GM18508 (cell line): ENCODE measurements at regions not wholly inside any gene's neighbourhood (a gene's known extent, or its start where the extent isn't known, plus 50 kb on each side); places are given as distances from the start of the nearest gene placed in this dataset.
"Not testable (repeated sequence)": the region's sequence is repeated elsewhere in the genome, so short reads cannot be mapped to it uniquely, and the experiment has no call there.

ENCODE experiments used
- ATAC-seq: cut with Tn5 transposase; IDR thresholded peaks from one replicate; pipeline ENCODE4 v1.9.1; 2021; ENCODE audit warnings: moderate number of reproducible peaks; ENCODE audit not compliant: insufficient read depth, unreplicated experiment

DNA sequence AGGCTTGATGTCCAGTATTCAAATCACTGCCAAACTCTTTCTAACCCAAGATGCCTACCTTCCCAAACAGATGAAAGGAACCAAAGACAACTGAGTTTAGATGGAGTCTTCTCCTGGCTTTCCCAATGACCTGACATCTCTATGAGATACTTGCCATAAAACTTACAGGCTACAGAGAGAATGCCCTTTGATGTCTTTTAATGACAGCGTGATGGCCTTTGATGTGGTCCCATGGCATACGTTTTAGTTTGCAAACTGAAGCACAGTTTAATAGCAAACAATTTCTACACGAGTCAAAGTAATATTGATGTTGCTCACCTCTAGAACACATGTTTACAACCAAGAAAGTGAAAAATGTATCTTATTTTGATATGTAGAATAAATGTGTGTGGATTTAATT, 73.2 kb downstream of the ZIC4 start:
- no peak for ATAC-seq

DNA sequence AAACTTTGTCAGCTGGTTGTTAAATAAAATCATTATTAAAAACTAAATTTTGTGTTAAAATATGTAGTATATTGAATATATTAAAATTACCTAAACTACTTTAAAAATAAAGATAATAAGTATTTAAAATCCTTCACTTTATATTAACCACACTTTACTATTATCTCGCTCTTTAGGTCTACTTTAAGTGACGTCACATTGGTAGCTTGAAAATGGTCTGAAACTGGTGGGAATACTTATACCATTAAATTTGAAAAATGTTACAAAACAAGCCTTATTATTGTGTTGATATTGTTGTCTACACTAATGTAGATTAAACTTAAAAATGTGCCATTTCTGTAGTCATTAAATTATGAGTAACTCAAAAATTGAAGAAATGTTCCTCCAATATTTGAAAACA, 77.6 kb downstream of the ZIC4 start:
- ATAC-seq: no peak

- no peak for ATAC-seq
These were observed 82.0 kb downstream of the ZIC4 start for GRCh38 chr3:147324356-147324755.

- no peak for ATAC-seq
These were observed 87.4 kb downstream of the ZIC4 start for GRCh38 chr3:147318900-147319299.

GRCh38 chr3:147317080-147317479, 89.3 kb downstream of the ZIC4 start:
- ATAC-seq: not testable (repeated sequence)

- ATAC-seq: no peak
These were observed 92.8 kb downstream of the ZIC4 start for GRCh38 chr3:147313513-147313912.

- ATAC-seq: no peak
These were observed 93.5 kb downstream of the ZIC4 start for GRCh38 chr3:147312786-147313280.

GRCh38 chr3:147311716-147312115, 94.6 kb downstream of the ZIC4 start:
- ATAC-seq: no peak

- no peak for ATAC-seq
These were observed 100.7 kb downstream of the ZIC4 start for GRCh38 chr3:147305533-147306250.

- no peak for ATAC-seq
These were observed 101.6 kb downstream of the ZIC4 start for GRCh38 chr3:147304756-147305155.

DNA sequence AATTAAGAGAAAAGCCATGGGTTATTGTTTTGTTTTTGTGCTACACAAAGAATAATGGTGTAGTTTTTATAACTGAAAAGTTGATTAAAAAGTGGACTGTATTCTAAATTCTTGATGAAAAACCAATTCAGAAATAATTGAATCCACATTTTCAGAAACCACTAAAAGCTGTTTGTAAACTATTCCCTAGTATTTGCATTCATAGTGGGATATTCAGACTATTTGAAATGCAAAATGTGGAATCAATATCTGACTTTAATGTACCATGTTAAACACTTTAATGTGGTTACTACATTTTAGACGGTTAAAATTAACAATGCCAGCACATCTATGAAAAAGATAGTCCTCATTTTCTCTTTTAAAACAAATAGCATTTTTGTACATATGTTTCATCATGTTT, 104.6 kb downstream of the ZIC4 start:
- no peak for ATAC-seq

GRCh38 chr3:147299656-147300055, 106.7 kb downstream of the ZIC4 start:
- ATAC-seq: no peak

- ATAC-seq: no peak
These were observed 107.8 kb downstream of the ZIC4 start for GRCh38 chr3:147298511-147298982.

GRCh38 chr3:147297761-147298350, 108.5 kb downstream of the ZIC4 start:
- ATAC-seq: no peak

DNA sequence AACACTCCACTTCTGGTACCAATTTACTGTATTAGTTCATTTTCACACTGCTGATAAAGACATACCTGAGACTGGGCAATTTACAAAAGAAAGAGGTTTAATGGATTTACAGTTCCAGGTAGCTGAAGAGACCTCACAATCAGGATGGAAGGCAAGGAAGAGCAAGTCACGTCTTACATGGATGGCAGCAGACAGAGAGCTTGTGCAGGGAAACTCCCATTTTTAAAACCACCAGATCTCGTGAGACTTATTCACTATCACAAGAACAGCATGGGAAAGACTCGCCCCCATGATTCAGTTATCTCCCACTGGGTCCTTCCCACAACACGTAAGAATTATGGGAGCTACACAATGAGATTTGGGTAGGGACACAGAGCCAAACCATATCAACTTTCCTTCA, 119.0 kb downstream of the ZIC4 start:
- not testable (repeated sequence) for ATAC-seq

- ATAC-seq: no peak
These were observed 136.4 kb downstream of the ZIC4 start for GRCh38 chr3:147269907-147270306.

- ATAC-seq: no peak
These were observed 138.9 kb downstream of the ZIC4 start for GRCh38 chr3:147267434-147267833.

- no peak for ATAC-seq
These were observed 148.4 kb downstream of the ZIC4 start for GRCh38 chr3:147257944-147258343.

DNA sequence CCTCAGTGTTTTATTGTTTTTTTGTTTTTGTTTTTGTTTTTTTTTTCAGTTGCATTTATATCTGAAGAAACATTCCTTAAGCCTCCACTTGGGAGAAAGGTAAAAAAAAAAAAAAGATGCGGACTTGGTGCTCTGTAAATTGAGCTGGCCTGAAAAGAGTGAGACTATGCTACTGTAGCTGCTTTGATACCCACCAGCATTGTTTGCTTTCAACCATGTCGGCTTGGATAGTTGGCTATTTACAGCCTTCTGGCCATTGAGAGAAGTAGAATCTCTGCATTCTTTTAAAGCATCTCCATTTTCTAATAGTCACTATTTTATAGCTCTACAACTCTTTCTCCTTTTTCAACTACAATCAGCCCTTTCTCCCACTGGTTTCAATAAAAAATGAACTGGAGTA, 149.6 kb downstream of the ZIC4 start:
- no peak for ATAC-seq

DNA sequence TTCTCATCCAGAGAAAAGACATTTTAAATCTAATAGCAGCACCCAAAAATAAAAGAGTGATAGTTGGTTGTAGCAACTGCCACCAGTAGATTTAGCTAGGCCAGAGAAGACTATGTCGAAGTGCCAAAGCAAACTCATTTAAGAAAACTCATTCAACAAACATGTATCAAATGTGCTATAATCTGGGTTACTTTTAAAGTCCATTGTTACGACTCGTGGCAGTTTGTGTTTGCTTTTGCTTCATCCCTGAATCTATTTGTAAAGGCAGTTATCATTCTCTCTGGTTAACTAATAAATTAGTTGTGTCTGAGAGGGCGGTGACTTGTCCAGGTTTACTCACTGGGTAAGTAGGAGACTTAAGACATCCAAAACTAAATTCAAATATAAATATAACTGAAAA, 159.4 kb downstream of the ZIC4 start:
- ATAC-seq: no peak

DNA sequence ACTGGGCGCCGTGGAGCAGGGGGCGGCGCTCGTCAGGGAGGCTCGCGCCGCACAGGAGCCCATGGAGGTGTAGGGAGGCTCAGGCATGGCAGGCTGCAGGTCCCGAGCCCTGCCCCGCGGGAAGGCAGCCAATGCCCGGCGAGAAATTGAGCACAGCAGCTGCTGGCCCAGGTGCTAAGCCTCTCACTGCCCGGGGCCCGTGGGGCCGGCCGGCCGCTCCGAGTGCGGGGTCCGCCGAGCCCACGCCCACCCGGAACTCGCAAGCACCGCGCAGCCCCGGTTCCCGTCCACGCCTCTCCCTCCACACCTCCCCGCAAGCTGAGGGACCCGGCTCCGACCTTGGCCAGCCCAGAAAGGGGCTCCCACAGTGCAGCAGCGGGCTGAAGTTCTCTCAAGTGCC, 160.7 kb downstream of the ZIC4 start:
- ATAC-seq: not testable (repeated sequence)

DNA sequence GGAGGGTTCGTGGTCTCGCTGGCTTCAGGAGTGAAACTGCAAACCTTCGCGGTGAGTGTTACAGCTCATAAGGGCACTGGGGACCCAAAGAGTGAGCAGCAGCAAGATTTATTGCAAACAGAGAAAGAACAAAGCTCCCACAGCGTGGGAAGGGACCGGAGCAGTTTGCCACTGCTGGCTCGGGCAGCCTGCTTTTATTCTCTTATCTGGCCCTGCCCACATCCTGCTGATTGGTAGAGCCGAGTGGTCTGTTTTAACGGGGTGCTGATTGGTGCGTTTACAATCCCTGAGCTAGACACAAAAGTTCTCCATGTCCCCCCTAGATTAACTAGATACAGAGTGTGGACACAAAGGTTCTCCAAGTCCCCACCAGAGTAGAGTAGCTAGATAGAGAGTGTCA, 161.3 kb downstream of the ZIC4 start:
- ATAC-seq: not testable (repeated sequence)
